Pons (tissue), 1 donor: ENCODE measurements at regions not wholly inside any gene's neighbourhood (a gene's known extent, or its start where the extent isn't known, plus 50 kb on each side); places are given as distances from the start of the nearest gene placed in this dataset.

Source experiments
- DNase-seq: peaks from one replicate; pipeline ENCODE4 v3.0.0-alpha.2; 2016; ENCODE audit warnings: low spot score

GRCh38 chr10:43818687-43819086 is 170.0 kb upstream of the ZNF32 start:
- no peak for DNase-seq

- no peak for DNase-seq
Measured at GRCh38 chr10:43817368-43817767, 168.7 kb upstream of the ZNF32 start.

GRCh38 chr10:43816351-43817321 is 168.0 kb upstream of the ZNF32 start:
- DNase-seq = no peak

GRCh38 chr10:43815181-43815885 is 166.7 kb upstream of the ZNF32 start:
- DNase-seq = no peak

- no peak for DNase-seq
Measured at GRCh38 chr10:43814663-43815062, 166.0 kb upstream of the ZNF32 start.

- no peak for DNase-seq
Measured at GRCh38 chr10:43811871-43812270, 163.2 kb upstream of the ZNF32 start.

GRCh38 chr10:43809211-43809930 is 160.7 kb upstream of the ZNF32 start:
- no peak for DNase-seq

GRCh38 chr10:43808136-43808535 is 159.5 kb upstream of the ZNF32 start:
- DNase-seq = no peak

GRCh38 chr10:43806831-43807640 is 158.4 kb upstream of the ZNF32 start:
- DNase-seq = no peak

GRCh38 chr10:43803791-43804190 is 155.1 kb upstream of the ZNF32 start:
- no peak for DNase-seq

- DNase-seq = no peak
Measured at GRCh38 chr10:43802988-43803696, 154.5 kb upstream of the ZNF32 start.

GRCh38 chr10:43801626-43802025 is 152.9 kb upstream of the ZNF32 start:
- no peak for DNase-seq

GRCh38 chr10:43801140-43801539 is 152.5 kb upstream of the ZNF32 start:
- DNase-seq = no peak

GRCh38 chr10:43796781-43797180 is 148.1 kb upstream of the ZNF32 start:
- no peak for DNase-seq

- DNase-seq = no peak
Measured at GRCh38 chr10:43795639-43796038, 147.0 kb upstream of the ZNF32 start.

- no peak for DNase-seq
Measured at GRCh38 chr10:43795093-43795492, 146.4 kb upstream of the ZNF32 start.

GRCh38 chr10:43794181-43794815 is 145.6 kb upstream of the ZNF32 start:
- no peak for DNase-seq

GRCh38 chr10:43793704-43794103 is 145.0 kb upstream of the ZNF32 start:
- DNase-seq = no peak

GRCh38 chr10:43790147-43790546 is 141.5 kb upstream of the ZNF32 start:
- DNase-seq = no peak

- no peak for DNase-seq
Measured at GRCh38 chr10:43785252-43785651, 136.6 kb upstream of the ZNF32 start.

GRCh38 chr10:43782814-43783213 is 134.1 kb upstream of the ZNF32 start:
- DNase-seq = no peak
